HCT116 (cell line): ENCODE measurements at regions not wholly inside any gene's neighbourhood (a gene's known extent, or its start where the extent isn't known, plus 50 kb on each side); places are given as distances from the start of the nearest gene placed in this dataset.

Experiments used
- ATAC-seq: fragments of 200-7000 bp; cut with Tn5 transposase; 2 replicates; pipeline ENCODE4 v1.9.1; 2020; ENCODE audit warnings: mild to moderate bottlenecking, moderate library complexity
- BruUV-seq: library from RNA; stranded (reverse); fragments of 400-500 nt; replicated peaks from 2 replicates; lab custom pipeline; 2021; lab: Mats Ljungman, UMichigan
- CTCF ChIA-PET: fragments of 300-600 bp; sonication (Branson Sonifier 250); formaldehyde crosslinking; loops from one replicate; lab custom pipeline; 2021; ENCODE audit warnings: antibody characterized with exemption; lab: Charles Lee
- POLR2A ChIA-PET: fragments of 300-600, 350-600 bp; sonication (Branson Sonifier 250); formaldehyde crosslinking; loops from one replicate; lab custom pipeline; 2021; ENCODE audit warnings: antibody characterized with exemption; lab: Charles Lee
- RAD21 ChIA-PET, 2 experiments: fragments of 300-600 bp; sonication (Branson Sonifier 250); formaldehyde crosslinking; loops; one replicate each; lab custom pipeline; 2023; ENCODE audit warnings: low total read pairs in 2 of 2; ENCODE audit not compliant: uncharacterized antibody in 2 of 2, unreplicated experiment in 2 of 2, low non-redundant PET in 1 of 2; lab: Charles Lee
- DNase-seq: peaks from one replicate; pipeline ENCODE4 v3.0.0-alpha.2; 2010; ENCODE audit warnings: low read depth, low spot score
- H2AFZ ChIP-seq: fragments of 200-600 bp; shearing (Covaris generic), sonication (generic); 2 replicates; pipeline ENCODE4 v1.6.1; 2017; ENCODE audit warnings: low read depth, mixed run types, mixed read lengths, antibody characterized with exemption, low read length; ENCODE audit not compliant: poor library complexity, severe bottlenecking
- H3K27ac ChIP-seq: 2 replicates; pipeline ENCODE4 v1.5.1; 2012; ENCODE audit warnings: low read depth, low read length
- H3K27me3 ChIP-seq: fragments of 200-600 bp; sonication (generic); 2 replicates; pipeline ENCODE4 v1.6.1; 2016; ENCODE audit warnings: mixed run types, low read length, mixed read lengths; ENCODE audit not compliant: insufficient read depth
- H3K36me3 ChIP-seq, 2 experiments: fragments of 200-500 bp in 1 of 2; fragments of 200-600 bp in 1 of 2; sonication (Bioruptor generic) in 1 of 2; sonication (generic) in 1 of 2; 2 replicates each; pipeline versions ENCODE4 v1.5.1 to v1.6.1; 2014 to 2016; ENCODE audit warnings: low read length in 2 of 2, inconsistent platforms in 1 of 2, mixed read lengths in 1 of 2, mixed run types in 1 of 2; ENCODE audit not compliant: insufficient read depth in 2 of 2, control insufficient read depth in 1 of 2
- H3K4me1 ChIP-seq, 2 experiments: fragments of 200-600 bp in 1 of 2; sonication (generic) in 1 of 2; 2 replicates each; pipeline versions ENCODE4 v1.5.1 to v1.6.1; 2012 to 2017; ENCODE audit warnings: low read length in 2 of 2, inconsistent platforms in 1 of 2, mild to moderate bottlenecking in 1 of 2, mixed read lengths in 1 of 2, mixed run types in 1 of 2, moderate library complexity in 1 of 2; ENCODE audit not compliant: insufficient read depth in 2 of 2, control insufficient read depth in 1 of 2
- H3K4me2 ChIP-seq: fragments of 200-600 bp; sonication (generic); 2 replicates; pipeline ENCODE4 v1.6.1; 2017; ENCODE audit warnings: mixed run types, low read length, mixed read lengths
- H3K4me3 ChIP-seq, 2 experiments: fragments of 200-600 bp in 1 of 2; sonication (generic) in 1 of 2; replicated peaks in 1 of 2; 2 replicates each; pipeline ENCODE4 v1.5.1; 2011 to 2016; ENCODE audit warnings: low read length in 2 of 2, control low read depth in 1 of 2, low read depth in 1 of 2, mild to moderate bottlenecking in 1 of 2, mixed read lengths in 1 of 2, mixed run types in 1 of 2
- H3K79me2 ChIP-seq: fragments of 200-600 bp; sonication (generic); 2 replicates; pipeline ENCODE4 v1.6.1; 2017; ENCODE audit warnings: mild to moderate bottlenecking, mixed run types, low read length, moderate library complexity, mixed read lengths; ENCODE audit not compliant: insufficient read depth
- H3K9ac ChIP-seq: fragments of 200-600 bp; sonication (generic); 2 replicates; pipeline ENCODE4 v1.6.1; 2016; ENCODE audit warnings: low read length, mixed read lengths
- H3K9me2 ChIP-seq: fragments of 200-600 bp; sonication (generic), shearing (Covaris generic); 2 replicates; pipeline ENCODE4 v1.6.1; 2017; ENCODE audit warnings: mixed run types, mild to moderate bottlenecking, moderate library complexity; ENCODE audit not compliant: insufficient read depth
- H3K9me3 ChIP-seq, 2 experiments: fragments of 200-500 bp in 1 of 2; fragments of 200-600 bp in 1 of 2; sonication (Bioruptor generic) in 1 of 2; sonication (generic) in 1 of 2; 2 replicates each; pipeline ENCODE4 v1.6.1; 2014 to 2017; ENCODE audit warnings: low read length in 2 of 2, mixed read lengths in 2 of 2, inconsistent platforms in 1 of 2, low read depth in 1 of 2, mild to moderate bottlenecking in 1 of 2, mixed run types in 1 of 2, moderate library complexity in 1 of 2; ENCODE audit not compliant: control insufficient read depth in 1 of 2, insufficient read depth in 1 of 2
- H4K20me1 ChIP-seq: fragments of 200-600 bp; sonication (generic), shearing (Covaris generic); 2 replicates; pipeline ENCODE4 v1.6.1; 2017; ENCODE audit warnings: mixed run types, mild to moderate bottlenecking, moderate library complexity; ENCODE audit not compliant: insufficient read depth
- CEBPB ChIP-seq: IDR thresholded peaks from 2 replicates; pipeline ENCODE4 v1.6.1; 2012; ENCODE audit warnings: low read depth
- CTCF ChIP-seq, 3 experiments: fragments of 200-600 bp in 1 of 3; sonication (generic) in 1 of 3; IDR thresholded peaks in 2 of 3; conservative IDR thresholded peaks in 1 of 3; 2 replicates each; pipeline ENCODE4 v1.5.1; 2012 to 2017; ENCODE audit warnings: low read depth in 2 of 3, low read length in 2 of 3, antibody characterized with exemption in 1 of 3, borderline replicate concordance in 1 of 3, control low read depth in 1 of 3, mild to moderate bottlenecking in 1 of 3, mixed read lengths in 1 of 3, mixed run types in 1 of 3, moderate library complexity in 1 of 3; ENCODE audit not compliant: insufficient read depth in 1 of 3
- EGR1 ChIP-seq: IDR thresholded peaks from 2 replicates; pipeline ENCODE4 v1.6.1; 2012; ENCODE audit warnings: low read depth
- EZH2phosphoT487 ChIP-seq: fragments of 200-600 bp; IDR thresholded peaks from 2 replicates; pipeline ENCODE4 v1.6.1; 2018; ENCODE audit warnings: antibody characterized with exemption, borderline replicate concordance
- JUND ChIP-seq: IDR thresholded peaks from 2 replicates; pipeline ENCODE4 v1.6.1; 2012
- MAX ChIP-seq: IDR thresholded peaks from 2 replicates; pipeline ENCODE4 v1.6.1; 2012
- POLR2A ChIP-seq: IDR thresholded peaks from 2 replicates; pipeline ENCODE4 v1.7.0; 2011; ENCODE audit warnings: borderline replicate concordance; ENCODE audit not compliant: insufficient read depth, insufficient read length; ENCODE audit errors: extremely low read depth
- RAD21 ChIP-seq: IDR thresholded peaks from 2 replicates; pipeline ENCODE4 v1.6.1; 2012; ENCODE audit warnings: low read depth, mild to moderate bottlenecking
- SRF ChIP-seq: IDR thresholded peaks from 2 replicates; pipeline ENCODE4 v1.6.1; 2012; ENCODE audit warnings: low read depth
- intact Hi-C: fragments of 100-400 bp; cut with micrococcal nuclease; formaldehyde crosslinking; loops from 2 replicates; pipeline ENCODE4 v1.10.0; 2022

- Histone ChIP-seq H3K27me3 (peaks cover 13% of the 10 kb centered on the region; the same call in 1 of the 2 replicates), H4K20me1 (no peaks in the 10 kb centered on the region), H3K79me2 (no peaks in the 10 kb centered on the region), H2AFZ (no peak overlapping the region), H3K27ac (no peak overlapping the region), H3K9me2 (no peaks in the 10 kb centered on the region), H3K4me2 (no peak overlapping the region), H3K9ac (no peak overlapping the region), H3K4me3 (no peak overlapping the region), H3K4me1 (0 out of 4 replicates have a peak, but pooled peaks cover 0 to 3% of the 10 kb centered on the region in 2 experiments), H3K9me3 (no peaks in the 10 kb centered on the region), H3K36me3 (no peaks in the 10 kb centered on the region)
- ChIA-PET CTCF (no interaction called here), POLR2A (no interaction called here), RAD21 (no interaction called here)
- TF ChIP-seq JUND = no peak
- TF ChIP-seq POLR2A = no peak
- no peak for TF ChIP-seq CEBPB
- no peak for TF ChIP-seq MAX
- TF ChIP-seq EZH2phosphoT487 = no peak
- ATAC-seq = no peak
- no TSS peak for BruUV-seq
- intact Hi-C loops = no loop called here
- no peak for DNase-seq
Measured at GRCh38 chr13:29679396-29680053, 84.0 kb upstream of the SLC7A1 start.

- 0 out of 4 replicates have a peak, but pooled peaks cover 0 to 3% of the 10 kb centered on the region in 2 experiments for H3K4me1 ChIP-seq
- TF ChIP-seq CEBPB = no peak
- TF ChIP-seq CTCF (IDR thresholded peaks at IDR 0.05 in 2 of 3, conservative IDR thresholded peaks at IDR 0.05 in 1 of 3; ENCODE audit: borderline replicate concordance in 1 of 3, insufficient read depth in 1 of 3, low read depth in 2 of 3, low read length in 2 of 3) = no peak
- no peak for TF ChIP-seq EGR1
- no peak for TF ChIP-seq RAD21
- no peak for TF ChIP-seq SRF
- TF ChIP-seq, all 23 proteins: peak for 0
- ATAC-seq = no peak
- Histone ChIP-seq H3K9ac (no peak overlapping the region), H3K27me3 (peaks cover 9% of the 10 kb centered on the region; the same call in 1 of the 2 replicates), H3K9me3 (no peaks in the 10 kb centered on the region), H3K79me2 (no peaks in the 10 kb centered on the region), H3K27ac (no peak overlapping the region), H3K9me2 (no peaks in the 10 kb centered on the region), H3K36me3 (no peaks in the 10 kb centered on the region), H4K20me1 (no peaks in the 10 kb centered on the region), H2AFZ (no peak overlapping the region), H3K4me2 (no peak overlapping the region), H3K4me3 (no peak overlapping the region)
- RAD21 ChIA-PET = no interaction called here
- POLR2A ChIA-PET = no interaction called here
- BruUV-seq = no TSS peak
- CTCF ChIA-PET = no interaction called here
- DNase-seq = no peak
- intact Hi-C loops = no loop called here
Measured at GRCh38 chr13:29677627-29678026, 82.1 kb upstream of the SLC7A1 start.
